GM21529 (cell line): ENCODE measurements at regions not wholly inside any gene's neighbourhood (a gene's known extent, or its start where the extent isn't known, plus 50 kb on each side); places are given as distances from the start of the nearest gene placed in this dataset.

Source experiments
- ATAC-seq: cut with Tn5 transposase; IDR thresholded peaks from one replicate; pipeline ENCODE4 v1.9.1; 2021; ENCODE audit not compliant: unreplicated experiment

- no peak for ATAC-seq
These were observed 119.5 kb downstream of the MTX3 start for GRCh38 chr5:79871364-79872120.

DNA sequence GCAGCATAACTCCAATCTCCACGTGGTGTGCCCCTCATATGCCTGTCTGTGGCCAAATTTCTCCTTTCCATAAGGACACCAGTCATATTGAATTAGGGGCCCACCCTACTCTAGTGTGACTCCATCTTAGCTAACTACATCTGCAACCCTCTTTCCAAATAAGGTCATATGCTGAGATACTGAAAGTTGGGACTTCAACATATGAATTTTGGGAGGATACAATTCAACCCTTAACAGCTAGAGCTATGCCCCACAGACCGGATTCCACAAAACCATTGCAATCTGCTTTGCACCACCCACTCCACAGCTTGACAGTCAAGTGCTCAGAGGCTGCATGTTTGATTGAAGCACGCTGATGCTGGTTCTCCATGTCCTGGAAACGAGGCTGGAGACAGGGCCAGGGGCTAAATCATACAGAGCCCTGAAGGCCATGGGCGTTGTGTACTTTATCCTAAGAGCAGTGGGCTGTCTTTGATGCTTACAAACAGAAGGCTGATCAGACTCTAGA, 122.8 kb downstream of the MTX3 start:
- no peak for ATAC-seq

- ATAC-seq, result no peak
These were observed 125.5 kb downstream of the MTX3 start for GRCh38 chr5:79865579-79865978.

- ATAC-seq, result no peak
These were observed 126.7 kb downstream of the MTX3 start for GRCh38 chr5:79864364-79864763.

DNA sequence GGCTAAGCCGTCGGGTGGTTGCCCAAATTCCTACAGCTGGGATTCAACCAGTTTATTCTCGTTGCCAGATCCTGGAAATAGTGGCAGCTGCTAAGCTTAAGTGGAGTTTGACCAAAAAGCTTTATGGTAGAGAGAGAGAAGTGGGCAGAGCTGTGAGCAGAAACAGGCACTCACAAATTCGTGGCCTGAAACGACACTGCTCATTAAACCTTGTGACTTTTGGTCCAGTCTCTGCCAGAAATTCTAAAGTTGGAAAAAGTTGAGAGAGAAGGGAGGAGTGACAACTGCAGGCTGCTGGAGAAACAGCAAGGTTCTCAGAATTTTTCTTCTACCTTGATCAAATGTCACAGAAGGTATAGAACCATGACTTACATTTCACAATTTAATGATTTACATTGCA, 131.5 kb downstream of the MTX3 start:
- no peak for ATAC-seq

- no peak for ATAC-seq
These were observed 132.7 kb downstream of the MTX3 start for GRCh38 chr5:79858410-79858723.

- ATAC-seq, result no peak
These were observed 133.2 kb downstream of the MTX3 start for GRCh38 chr5:79857714-79858409.

DNA sequence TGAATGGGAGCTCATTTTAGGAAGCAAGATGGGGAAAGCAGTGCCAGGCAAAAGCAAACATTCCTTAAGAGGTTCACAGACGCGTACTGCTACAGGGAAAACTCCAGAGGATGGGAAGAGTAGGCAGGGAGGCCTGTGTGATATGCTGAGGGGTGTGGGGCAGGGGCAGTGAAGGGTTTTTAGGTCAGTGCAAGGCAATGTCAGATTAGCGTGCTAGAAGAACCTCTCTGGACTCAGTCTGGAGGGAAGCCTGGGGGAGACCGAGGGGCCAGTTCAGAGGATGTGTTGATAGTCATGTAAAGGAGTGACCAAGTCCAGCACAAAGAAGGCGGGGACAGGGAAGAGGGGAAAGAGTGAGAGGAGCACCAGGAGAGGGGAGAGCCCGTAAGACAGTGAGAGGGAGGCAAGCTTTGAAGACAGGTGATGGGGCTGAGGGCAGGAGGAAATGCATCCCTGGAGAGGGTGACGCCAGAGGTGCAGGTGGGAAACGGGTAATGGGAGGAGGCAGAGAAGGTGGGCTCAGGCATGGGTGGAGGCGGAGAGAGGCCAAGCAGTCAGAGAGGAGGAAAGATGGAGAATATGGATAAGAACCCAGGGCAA, 134.5 kb downstream of the MTX3 start:
- no peak for ATAC-seq

- ATAC-seq, result no peak
These were observed 137.2 kb downstream of the MTX3 start for GRCh38 chr5:79853676-79854418.

DNA sequence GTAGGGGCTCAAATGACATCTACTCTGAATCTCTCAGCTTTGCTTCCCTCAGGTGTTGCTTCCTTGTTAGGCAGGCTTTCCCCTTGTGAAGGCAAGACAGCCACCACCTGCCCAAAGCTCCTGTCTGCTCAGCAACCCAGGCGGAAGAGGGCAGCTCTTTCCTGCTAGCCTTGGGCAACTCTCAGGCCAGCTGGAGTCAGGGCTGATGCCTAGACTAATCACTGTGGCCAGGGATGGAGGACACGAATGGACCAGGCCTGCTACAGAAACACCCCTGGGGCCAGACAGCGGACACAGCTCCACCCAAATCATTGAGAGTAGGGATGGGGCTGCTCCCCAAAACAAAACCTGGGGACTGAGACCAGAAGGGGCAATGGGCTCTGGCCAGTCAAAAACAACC, 138.0 kb downstream of the MTX3 start:
- no peak for ATAC-seq

DNA sequence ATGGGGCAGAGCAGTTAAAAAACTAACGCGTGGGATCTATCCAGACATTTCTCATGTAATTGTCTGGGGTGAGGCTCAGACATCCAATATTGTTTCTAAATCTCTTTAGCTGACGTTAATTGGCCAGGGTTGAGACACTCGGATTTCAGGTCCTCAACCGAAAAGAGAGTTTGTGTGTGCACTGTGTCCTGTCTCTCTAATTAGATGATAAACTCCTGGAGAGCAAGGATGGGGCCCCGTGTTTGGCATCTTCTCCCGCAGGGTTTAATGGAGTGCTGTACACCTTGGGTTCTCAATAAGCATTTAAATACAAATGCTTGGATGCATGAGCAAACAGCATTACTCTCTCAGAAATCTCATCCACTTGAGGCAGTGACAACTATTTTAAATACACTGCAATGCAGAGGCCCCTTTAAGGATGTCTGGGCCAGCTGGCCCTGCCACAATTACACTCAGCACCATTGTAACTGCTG, 139.6 kb downstream of the MTX3 start:
- ATAC-seq, result no peak

DNA sequence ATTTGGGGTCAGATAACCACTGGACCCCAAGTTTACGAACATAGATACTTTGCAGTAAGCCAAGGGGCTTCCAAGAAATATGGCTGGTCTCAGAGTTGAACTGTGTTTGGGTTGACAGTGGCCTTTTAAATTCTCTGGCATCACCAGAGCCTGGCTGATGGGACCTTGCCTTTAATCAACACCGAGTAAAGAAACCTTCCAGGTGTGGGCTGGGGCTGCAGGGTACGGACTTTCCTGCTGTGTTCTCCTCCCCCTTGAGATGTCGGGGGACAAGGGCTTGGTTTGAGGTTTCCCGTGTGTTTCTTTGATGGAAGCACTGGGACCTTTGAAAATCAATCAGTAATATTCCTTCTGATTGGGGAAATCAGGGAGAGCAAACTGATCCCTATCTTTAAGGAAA, 140.1 kb downstream of the MTX3 start:
- ATAC-seq, result no peak

- ATAC-seq, result no peak
These were observed 140.7 kb downstream of the MTX3 start for GRCh38 chr5:79850316-79850822.

DNA sequence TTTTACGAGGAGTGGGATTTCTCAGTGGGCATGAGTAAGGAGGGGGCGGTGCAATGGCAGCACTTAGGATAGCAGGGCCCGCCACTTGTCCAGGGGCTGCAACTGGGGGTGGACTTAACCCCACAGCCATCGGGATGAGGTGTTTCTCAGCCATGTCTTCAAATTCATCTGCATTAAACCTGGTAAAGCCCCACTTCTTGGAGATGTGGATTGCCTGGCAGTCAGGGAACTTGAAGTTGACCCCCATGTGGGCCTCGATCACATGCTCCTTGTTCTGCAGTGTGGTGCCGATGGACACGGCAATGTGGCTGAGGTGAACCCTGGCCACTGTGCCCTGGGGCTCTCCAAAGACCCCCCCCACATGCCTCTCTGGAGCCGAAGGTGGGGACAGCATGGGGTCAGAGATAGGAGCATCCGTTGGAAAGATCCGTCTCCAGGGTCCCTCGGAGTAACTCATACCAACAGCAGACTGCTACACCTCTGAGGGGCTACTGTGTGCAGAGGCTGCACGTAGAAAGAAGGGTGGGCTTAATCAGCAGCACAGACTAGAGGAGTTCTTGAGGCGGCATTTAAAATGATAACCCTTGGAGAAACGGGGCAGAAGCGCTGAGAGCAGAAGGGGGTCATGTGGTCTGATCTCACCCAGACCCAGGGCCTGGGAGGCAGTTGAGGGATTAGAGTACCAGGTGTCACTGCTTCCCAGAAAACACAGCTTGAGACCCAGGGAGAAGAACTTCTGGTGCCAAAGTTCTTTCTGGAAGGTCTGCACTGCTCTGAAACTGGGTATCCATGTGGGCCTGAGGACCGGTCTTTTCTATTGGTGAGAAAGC, 141.4 kb downstream of the MTX3 start:
- no peak for ATAC-seq
